ENCODE measurements at regions not wholly inside any gene's neighbourhood (a gene's known extent, or its start where the extent isn't known, plus 50 kb on each side); places are given as distances from the start of the nearest gene placed in this dataset.

DNA sequence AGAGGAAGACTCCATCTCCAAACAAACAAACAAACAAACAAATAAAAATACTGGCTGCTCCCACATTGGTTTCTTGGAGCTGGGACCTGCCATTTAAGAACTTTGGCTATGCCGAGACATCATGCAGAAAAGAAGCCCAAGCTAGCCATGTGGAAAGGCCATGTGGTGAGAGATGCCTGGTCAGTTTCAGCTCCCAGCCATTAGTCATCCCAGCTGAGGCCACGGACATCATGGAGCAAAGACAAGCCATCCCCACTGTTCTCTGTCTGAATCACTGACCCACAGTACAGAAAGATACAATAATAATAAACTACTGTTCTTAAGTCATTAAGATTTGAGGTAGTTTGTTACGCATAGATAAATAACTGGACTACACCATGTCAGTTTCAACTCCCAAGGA, 70.0 kb upstream of the PCBD1 start:
- TF ChIP-seq, protein P1, sequence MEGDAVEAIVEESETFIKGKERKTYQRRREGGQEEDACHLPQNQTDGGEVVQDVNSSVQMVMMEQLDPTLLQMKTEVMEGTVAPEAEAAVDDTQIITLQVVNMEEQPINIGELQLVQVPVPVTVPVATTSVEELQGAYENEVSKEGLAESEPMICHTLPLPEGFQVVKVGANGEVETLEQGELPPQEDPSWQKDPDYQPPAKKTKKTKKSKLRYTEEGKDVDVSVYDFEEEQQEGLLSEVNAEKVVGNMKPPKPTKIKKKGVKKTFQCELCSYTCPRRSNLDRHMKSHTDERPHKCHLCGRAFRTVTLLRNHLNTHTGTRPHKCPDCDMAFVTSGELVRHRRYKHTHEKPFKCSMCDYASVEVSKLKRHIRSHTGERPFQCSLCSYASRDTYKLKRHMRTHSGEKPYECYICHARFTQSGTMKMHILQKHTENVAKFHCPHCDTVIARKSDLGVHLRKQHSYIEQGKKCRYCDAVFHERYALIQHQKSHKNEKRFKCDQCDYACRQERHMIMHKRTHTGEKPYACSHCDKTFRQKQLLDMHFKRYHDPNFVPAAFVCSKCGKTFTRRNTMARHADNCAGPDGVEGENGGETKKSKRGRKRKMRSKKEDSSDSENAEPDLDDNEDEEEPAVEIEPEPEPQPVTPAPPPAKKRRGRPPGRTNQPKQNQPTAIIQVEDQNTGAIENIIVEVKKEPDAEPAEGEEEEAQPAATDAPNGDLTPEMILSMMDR (IDR thresholded peaks at IDR 0.05), result no peak
- TF ChIP-seq POLR2A (IDR thresholded peaks at IDR 0.05), result no peak
